GM21447 (cell line): ENCODE measurements at regions not wholly inside any gene's neighbourhood (a gene's known extent, or its start where the extent isn't known, plus 50 kb on each side); places are given as distances from the start of the nearest gene placed in this dataset.

Source experiments
- ATAC-seq: cut with Tn5 transposase; IDR thresholded peaks from one replicate; pipeline ENCODE4 v1.9.1; 2021; ENCODE audit not compliant: unreplicated experiment

- no peak for ATAC-seq
Measured at GRCh38 chr12:98372340-98373024, 142.9 kb upstream of the TMPO start.

- no peak for ATAC-seq
Measured at GRCh38 chr12:98373025-98373554, 142.3 kb upstream of the TMPO start.

- ATAC-seq, result no peak
Measured at GRCh38 chr12:98374007-98374406, 141.4 kb upstream of the TMPO start.

- ATAC-seq, result no peak
Measured at GRCh38 chr12:98379106-98379505, 136.3 kb upstream of the TMPO start.

GRCh38 chr12:98385641-98386040, 129.7 kb upstream of the TMPO start:
- ATAC-seq, result no peak

- ATAC-seq, result no peak
Measured at GRCh38 chr12:98387444-98387843, 127.9 kb upstream of the TMPO start.

GRCh38 chr12:98388126-98388525, 127.3 kb upstream of the TMPO start:
- no peak for ATAC-seq

GRCh38 chr12:98389593-98389992, 125.8 kb upstream of the TMPO start:
- ATAC-seq, result no peak

- peak; percentile 83 for ATAC-seq
Measured at GRCh38 chr12:98397323-98398105, 117.9 kb upstream of the TMPO start.

- peak; percentile 33 for ATAC-seq
Measured at GRCh38 chr12:98399532-98399931, 115.9 kb upstream of the TMPO start.

GRCh38 chr12:98401427-98401826, 114.0 kb upstream of the TMPO start:
- ATAC-seq, result no peak

- ATAC-seq, result no peak
Measured at GRCh38 chr12:98402091-98402490, 113.3 kb upstream of the TMPO start.

- ATAC-seq, result no peak
Measured at GRCh38 chr12:98402671-98403070, 112.7 kb upstream of the TMPO start.

- peak; percentile 27 for ATAC-seq
Measured at GRCh38 chr12:98403385-98403784, 112.0 kb upstream of the TMPO start.

- peak; percentile 37 for ATAC-seq
Measured at GRCh38 chr12:98403936-98404335, 111.5 kb upstream of the TMPO start.

GRCh38 chr12:98405805-98406366, 109.5 kb upstream of the TMPO start:
- no peak for ATAC-seq

- no peak for ATAC-seq
Measured at GRCh38 chr12:98406378-98406777, 109.0 kb upstream of the TMPO start.

GRCh38 chr12:98408681-98409080, 106.7 kb upstream of the TMPO start:
- no peak for ATAC-seq

GRCh38 chr12:98409548-98409947, 105.8 kb upstream of the TMPO start:
- ATAC-seq, result no peak

GRCh38 chr12:98410356-98410755, 105.0 kb upstream of the TMPO start:
- no peak for ATAC-seq

GRCh38 chr12:98416845-98417244, 98.5 kb upstream of the TMPO start:
- no peak for ATAC-seq

- ATAC-seq, result no peak
Measured at GRCh38 chr12:98417266-98417665, 98.1 kb upstream of the TMPO start.
